ENCODE measurements at regions not wholly inside any gene's neighbourhood (a gene's known extent, or its start where the extent isn't known, plus 50 kb on each side); places are given as distances from the start of the nearest gene placed in this dataset.

- peak in 1 of 58 donors; percentile 4 for DNase-seq
Observed at GRCh38 chr18:60663060-60663989, 290.8 kb upstream of the MC4R start.

- DNase-seq = no peak
Observed at GRCh38 chr18:60664736-60665135, 292.2 kb upstream of the MC4R start.

- DNase-seq = no peak
Observed at GRCh38 chr18:60667016-60667415, 294.4 kb upstream of the MC4R start.

DNA sequence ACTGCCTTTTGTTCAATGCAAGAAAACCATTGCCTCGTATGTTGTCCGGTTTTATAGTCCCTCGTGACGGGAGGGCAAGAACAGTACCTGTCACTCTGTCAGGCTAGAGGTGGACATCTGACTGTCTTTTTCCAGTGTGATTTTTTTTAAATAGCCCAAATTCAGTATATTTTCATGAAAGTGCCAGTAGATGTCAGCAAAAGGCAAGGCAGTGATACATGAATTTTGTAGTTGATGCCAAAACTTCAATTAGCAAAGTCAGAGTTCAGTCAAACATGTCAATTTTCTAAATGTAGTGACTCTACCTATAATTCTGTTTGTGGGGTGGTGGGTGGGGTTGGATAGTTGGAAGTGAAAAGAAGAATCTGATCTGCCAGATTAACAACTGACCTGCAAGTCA, 296.0 kb upstream of the MC4R start:
- no peak for DNase-seq

DNA sequence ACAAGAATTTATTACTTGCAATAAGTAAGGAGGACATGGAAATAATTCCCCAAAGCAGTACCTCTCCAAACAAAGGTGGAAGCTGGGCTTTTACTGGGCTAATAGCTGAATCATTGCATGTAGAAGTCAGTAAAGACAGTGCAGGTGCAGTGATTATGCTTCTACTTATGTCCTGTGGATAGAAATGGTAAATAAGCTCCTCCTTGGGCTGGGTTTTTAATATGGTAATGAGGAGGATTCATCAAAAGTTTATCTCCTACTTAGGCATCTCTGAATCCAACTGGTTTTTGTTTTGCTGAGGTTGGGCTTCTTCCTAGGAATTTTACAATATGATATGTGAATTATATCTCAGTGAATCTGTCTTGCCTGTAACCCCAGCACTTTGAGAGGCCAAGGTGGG, 297.4 kb upstream of the MC4R start:
- DNase-seq = no peak

DNA sequence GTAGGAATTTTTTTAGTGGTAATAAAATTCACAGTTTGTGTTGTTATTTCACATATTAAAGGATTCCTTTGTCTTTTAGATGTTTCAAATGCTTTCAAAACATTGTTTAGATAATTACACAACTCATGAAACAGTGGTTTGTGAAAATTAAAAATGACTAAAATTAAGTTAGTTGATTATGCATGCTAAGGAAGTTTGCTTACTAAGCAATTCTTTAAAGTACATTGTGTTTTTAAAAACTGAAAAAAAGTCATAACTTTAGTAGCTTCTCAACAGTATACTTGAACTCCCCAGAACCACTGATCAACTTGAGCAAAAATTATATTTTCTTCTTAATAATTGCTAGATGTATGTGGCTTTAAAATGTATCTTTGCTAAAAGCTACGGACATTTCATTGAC, 298.4 kb upstream of the MC4R start:
- no peak for DNase-seq

DNA sequence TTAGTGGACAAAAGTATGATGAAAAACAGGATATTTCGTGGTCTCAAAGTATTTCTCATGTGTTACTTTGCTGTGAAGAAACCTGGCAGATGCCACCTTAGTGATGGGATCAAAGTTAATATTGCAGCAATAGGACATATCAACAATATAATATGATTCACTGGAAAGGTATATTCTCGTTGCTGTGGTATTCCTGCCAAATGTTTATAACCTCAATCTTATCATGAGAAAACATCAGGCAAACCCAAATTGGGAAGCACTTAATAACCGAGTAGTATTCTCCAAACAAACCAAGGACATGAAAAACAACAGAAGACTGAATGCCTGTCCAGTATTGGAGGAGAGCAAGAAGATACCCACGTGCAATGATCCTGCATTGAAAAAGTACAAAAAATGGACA, 302.6 kb upstream of the MC4R start:
- DNase-seq = no peak

DNA sequence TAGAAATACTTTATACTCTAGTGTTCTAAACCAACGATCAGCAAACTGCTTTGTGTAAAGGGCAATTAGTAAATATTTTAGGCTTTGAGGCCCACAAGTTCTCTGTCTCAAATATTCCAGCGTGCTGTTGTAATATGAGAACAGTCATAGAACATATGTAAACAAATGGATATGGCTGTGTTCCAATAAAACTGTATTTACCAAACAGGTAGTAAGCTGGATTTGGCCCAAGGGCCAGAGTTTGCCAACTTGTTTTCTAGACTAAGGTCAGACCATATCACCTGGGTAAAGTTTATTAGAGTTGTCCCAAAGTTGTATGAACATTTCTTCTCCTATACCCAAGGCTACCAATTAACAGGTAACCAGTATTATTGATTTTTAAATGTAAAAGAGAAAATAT, 303.2 kb upstream of the MC4R start:
- no peak for DNase-seq

DNA sequence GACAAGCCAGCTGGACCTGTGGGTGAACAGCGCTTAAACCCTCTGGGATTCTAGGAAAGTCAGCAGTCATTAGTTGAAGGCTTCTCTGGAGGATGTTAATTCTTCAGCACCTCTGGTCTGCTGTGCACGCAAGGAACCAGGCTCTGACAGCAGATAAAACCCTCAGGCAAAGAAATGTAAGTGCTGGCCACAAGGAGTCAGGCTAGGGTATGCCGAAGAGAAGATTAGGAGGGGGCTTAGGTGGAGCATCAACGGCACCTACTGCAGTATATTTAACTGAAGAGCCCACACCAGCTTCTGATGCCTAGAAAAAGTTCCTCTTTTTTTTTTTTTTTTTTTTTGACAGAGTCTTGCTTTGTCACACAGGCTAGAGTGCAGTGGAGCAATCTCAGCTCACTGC, 304.2 kb upstream of the MC4R start:
- DNase-seq = no peak

DNA sequence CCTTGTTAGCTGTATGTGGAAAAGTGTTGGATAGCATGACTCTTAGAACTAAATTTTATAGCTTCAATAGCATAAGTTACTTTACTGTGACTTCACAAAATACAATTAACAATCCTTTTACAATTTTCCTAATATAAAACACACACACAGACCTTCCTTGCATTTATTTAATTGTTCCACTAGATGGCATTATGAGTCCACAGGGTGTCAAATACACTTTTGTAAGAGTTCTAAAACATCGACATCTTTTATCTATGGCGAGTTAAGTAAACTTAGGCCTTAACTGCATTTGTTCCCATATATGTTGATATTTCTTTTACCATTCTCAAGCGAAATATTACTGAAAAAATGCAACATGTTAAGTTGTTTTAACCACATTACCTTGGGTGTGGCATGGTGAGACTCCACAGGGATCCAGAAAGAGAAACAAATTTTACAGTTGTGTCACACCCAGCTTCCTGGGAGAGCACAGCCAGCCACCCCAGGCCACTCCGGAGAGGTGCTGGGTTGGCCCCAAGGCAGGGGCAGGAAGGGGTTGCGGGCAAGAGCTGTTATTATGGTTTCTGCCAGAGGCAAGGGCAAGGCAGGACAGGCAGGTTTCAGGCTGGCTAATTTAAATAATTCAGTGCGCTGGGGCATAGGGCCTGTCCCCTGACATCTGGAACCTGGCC, 312.4 kb upstream of the MC4R start:
- DNase-seq = no peak

DNA sequence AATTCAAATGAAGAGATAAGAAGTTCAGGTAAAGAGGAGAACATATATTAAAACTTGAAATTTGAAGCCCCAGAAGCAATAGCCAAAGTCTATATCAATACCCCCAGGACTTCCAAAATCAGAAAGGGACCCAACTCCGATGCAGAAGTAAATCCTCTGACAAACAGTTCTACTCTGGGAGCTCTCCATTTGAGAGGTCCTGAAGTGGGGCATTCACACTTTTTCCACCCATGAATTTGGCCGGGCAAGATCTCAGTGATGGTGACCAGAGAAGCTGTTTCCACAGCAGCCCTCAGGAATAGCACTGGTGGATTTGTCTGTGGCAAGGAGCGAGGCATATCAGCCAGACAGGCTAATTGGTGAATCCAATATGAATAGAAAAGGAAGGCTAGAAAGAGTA, 313.6 kb upstream of the MC4R start:
- DNase-seq = no peak

GRCh38 chr18:60691061-60691460, 318.5 kb upstream of the MC4R start:
- DNase-seq = no peak

DNA sequence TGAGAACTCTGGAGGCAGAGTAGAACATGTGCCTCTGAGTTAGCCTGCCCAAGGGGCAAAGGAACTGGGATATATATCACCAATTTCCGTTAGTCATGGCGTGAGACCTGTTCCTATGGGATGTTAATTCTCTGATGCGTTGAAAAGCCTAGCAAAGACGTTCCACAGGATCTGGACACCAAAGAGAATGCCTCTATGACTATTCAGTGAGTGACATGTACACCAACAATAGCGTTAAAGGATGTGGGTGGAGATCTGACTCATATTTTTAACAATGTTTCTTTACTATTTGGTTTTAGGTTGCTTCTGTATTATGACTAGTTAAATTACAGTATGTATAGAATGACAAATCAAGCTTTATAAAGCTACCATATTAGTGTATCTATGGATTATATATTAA, 320.9 kb upstream of the MC4R start:
- DNase-seq = no peak

- DNase-seq = no peak
Observed at GRCh38 chr18:60698901-60699300, 326.3 kb upstream of the MC4R start.

DNA sequence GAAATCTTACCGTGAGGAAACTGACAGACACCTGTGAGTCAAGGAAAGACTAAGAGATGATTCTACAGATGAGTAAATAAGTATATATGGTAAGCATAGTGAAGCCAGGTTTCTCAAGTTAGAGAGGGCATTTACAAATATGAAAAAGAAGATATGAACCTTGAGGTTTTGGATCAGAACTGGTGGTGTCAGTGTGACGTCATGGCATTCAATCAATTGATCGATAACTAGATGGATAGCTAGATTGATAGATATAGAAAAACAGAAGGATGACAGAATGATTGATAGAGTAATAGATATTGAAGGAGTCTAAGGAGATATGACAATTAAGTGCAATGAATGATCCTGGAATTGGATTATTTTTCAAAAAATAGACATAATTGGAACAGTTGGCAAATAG, 350.2 kb upstream of the MC4R start:
- no peak for DNase-seq

DNA sequence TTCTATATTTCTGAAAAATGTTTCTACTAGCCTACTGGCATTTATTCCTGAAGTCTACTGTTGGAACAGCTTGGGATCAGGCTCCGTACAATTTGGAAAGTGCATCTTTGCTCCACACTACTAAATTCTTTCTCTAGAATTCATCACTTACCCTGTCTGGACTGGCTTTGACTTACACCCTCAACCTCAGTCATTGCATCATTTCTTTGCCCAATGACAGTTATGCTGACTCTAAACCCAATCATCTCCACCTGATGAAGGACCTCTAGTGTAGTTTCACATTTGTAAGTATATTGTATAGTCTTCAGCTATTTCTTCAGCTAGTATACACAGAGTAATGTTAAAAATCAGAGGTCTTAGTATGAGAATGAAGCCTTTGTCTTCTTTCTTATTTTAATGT, 359.6 kb upstream of the MC4R start:
- no peak for DNase-seq

- DNase-seq = no peak
Observed at GRCh38 chr18:60739212-60739611, 366.6 kb upstream of the MC4R start.

- DNase-seq = no peak
Observed at GRCh38 chr18:60740313-60740712, 367.7 kb upstream of the MC4R start.

GRCh38 chr18:60746491-60746890, 373.9 kb upstream of the MC4R start:
- DNase-seq = no peak

- no peak for DNase-seq
Observed at GRCh38 chr18:60746919-60747318, 374.3 kb upstream of the MC4R start.

DNA sequence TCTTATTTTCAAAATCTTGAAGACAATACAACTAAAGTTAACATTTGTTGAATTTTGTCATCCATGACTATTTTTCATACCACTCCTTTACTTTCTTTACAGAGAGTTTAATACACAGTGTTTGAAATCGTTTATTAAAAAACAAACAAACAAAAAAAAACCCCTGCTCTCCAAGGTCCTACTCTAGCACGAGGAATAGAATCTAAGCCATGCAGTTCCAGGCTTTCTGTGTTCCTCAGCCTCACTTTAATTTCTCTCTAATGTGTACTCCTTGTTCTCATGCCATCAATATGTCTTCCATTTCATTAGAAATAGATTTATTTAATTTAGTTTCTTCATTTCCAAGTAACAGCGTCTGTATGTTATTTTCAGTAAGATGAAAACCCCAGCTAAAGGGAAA, 381.2 kb upstream of the MC4R start:
- DNase-seq = no peak

GRCh38 chr18:60754413-60755009, 381.9 kb upstream of the MC4R start:
- no peak for DNase-seq

DNA sequence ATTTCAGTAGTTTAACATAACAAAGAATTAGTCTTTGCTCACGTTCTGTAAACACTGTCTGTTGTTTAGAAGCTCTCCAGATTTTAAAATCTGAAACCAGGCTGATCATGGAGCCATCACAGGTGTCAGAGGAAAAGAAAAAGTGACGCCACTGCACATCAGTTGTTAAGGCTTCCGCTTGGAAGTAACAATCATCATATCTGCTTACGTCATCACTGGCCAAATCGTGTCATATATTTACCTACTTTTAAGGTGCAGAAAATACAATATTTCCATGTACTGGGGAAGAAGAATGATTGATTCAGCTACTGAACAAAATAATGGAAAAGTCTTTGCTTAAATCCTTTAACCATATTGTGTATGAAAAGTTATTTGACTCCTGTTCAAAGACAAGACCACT, 382.6 kb upstream of the MC4R start:
- DNase-seq = no peak

Data from anterior cingulate cortex (tissue), 58 donors.